NOMO-1 treated with DMSO at 0.1 percent for 48 hours (cell line): ENCODE measurements at regions not wholly inside any gene's neighbourhood (a gene's known extent, or its start where the extent isn't known, plus 50 kb on each side); places are given as distances from the start of the nearest gene placed in this dataset.

ENCODE experiments used
- DNase-seq: peaks from one replicate; lab custom pipeline; 2025; ENCODE audit not compliant: unreplicated experiment; lab: John Stamatoyannopoulos, UW

DNA sequence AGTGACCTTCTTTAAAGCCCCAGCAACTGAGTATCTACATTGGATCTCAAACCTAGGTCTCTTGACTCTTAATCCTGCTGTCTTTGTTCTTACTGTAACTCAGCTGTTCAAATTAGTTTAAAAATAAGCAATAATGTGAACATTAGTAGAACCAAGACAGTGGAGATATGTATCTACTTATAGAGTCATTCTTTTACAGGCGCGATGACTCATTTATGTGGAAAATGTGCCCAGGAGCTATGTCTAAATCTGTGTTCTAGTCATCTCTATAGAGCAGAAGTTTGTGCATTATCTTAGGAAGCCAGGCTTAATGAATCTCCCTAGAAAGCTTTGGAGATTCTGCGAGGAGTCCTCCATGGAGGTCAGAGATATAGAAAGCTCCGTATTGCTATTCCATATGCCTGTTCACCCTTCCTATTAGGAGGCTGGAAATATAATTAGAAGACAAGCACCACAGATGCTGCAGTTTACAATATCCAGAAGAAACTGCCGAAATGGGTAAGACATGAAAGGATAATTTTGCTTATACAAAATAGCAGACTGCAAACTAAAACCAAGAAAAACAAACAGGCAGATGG is 211.6 kb downstream of the TRIB2 start:
- peak; percentile 8 for DNase-seq

DNA sequence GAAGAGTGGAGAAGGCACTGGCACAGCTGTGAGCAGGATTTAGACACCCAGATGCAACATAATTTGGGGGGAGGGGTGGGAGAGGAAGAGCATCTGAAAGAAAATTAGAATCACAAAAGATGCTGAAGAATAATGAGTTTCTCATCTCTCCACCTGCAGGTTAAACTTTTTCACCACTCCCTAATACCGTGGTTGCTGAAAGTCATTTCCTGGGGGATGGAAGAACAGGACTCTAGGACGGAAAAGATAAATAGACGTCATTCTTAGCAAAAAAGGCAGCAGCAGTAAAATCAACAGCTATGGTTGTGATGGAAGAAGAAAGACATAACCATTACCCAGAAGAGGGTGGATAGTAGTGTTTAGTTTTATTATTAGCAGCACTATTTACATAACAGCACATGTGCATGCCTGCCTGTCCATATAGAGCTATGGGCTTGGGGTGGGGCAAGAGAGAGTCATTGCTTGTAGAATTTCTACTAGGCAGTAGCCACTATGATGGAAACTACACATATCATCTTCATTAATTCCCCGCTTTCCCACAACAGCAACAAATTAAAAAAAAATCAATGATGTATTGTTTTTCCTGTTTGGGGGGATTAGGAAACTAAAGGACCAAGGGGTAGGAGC is 212.2 kb downstream of the TRIB2 start:
- no peak for DNase-seq

DNA sequence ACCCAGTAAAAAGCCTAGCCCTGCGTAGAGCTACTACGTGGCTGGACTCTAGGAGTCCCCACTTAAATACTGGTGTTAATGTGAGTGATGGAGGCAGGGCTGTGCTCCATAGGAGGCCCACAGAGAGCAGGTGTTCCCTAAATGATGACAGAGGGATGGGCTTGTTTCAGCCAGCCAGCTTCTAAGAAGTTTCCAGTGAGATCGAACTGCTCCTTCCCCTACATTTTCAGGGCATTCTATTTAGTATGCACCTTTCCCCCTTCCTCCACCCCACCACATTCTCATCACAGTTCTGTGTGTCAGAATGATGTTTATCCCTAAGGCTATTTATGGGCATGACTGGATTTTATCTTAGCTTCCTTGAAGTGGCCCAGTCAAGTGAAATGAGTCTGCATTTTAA is 213.0 kb downstream of the TRIB2 start:
- DNase-seq: no peak

DNA sequence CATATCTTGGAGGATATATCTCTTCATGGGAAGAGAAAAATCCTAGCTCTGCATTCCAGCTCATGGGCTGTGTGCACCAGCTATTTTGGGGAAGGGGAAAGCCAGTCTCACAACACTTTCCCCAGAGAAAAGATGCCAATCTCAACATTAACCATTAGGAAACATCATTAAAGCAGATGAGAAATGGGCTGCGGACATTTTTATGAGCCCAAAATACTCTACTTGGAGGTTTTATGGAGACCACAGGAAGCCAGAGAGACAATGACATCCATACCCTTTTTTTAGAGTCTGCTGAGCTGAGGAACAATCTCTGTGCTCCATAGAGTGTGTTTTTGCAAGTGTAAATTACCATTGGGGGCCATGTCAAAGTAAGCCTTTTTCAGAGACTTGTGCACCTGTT is 213.7 kb downstream of the TRIB2 start:
- peak; percentile 15 for DNase-seq

DNA sequence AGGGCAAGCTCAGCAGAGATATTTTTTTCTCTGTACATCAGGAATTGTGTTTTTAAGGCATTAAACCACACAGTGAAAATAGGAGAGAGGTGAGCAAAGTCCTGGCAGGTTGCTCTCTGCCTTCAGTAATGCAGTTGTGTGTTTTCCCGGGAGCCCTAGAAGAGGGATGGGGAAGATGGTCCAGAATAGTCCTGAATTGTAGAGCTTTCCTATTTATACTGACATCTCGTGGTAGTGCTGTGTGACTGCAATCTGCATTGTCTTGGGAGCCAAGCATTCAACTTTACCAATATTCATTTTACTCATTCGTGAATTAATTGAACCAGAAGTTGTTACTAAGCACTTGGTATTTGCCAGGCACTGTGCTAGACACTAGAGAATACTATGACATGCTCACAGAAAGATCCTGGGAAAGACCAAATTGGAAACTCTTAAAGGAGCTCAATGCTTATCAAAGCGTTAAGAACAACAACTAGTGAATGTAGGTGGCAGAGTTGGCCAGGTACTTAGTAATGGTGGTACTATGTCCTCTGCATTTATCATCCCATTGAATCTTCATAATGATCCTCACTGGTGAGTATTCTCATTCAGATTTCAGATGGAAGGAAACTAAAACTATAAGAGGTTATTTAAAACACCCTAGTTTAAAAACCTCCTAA is 214.6 kb downstream of the TRIB2 start:
- DNase-seq: peak; percentile 10

DNA sequence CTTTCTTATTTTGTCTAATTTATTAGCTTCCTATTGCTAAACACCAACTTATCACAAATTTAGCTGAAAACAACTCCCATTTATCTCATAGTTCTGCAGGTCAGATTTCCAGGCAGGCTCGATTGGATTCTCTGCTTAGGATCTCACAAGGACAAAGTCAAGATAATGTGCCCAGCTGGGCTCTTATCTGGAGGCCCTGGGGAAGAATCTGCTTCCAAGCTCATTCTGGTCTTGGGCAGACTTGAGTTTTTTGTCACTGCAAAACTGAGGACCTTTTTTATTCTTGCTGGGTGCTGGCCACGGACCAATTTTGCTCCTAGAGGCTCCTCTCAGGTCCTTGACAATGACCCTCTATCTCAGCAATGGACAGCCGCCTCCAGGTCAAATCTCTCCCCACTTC is 215.5 kb downstream of the TRIB2 start:
- no peak for DNase-seq

DNA sequence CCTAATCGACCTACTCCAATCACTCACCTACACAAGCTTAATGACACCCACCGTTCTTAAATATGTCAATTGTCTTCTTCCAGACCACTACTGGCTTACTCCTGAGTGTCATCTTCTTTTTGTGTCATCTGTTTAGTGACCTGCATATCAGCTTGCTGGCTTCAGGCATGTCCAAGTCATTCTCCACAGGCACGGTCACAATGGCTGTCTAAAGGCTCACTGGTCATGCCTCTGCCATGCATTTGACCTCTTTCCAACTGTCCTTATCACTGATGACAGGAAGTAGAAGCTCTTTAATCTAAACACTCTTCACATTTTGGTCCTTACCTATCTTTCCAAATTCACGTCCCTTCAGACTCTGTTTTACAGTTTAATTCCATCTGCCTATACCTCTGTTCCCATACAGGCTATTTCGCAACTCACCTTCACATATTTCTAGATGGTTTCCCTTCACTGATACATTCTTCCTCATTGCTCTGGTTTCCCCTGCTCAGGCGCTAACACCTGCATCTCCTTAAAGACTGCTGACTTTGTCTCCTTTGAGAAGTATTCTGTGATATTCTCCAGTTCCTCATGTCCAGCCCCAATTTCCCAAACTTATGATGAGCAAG is 217.5 kb downstream of the TRIB2 start:
- no peak for DNase-seq

DNA sequence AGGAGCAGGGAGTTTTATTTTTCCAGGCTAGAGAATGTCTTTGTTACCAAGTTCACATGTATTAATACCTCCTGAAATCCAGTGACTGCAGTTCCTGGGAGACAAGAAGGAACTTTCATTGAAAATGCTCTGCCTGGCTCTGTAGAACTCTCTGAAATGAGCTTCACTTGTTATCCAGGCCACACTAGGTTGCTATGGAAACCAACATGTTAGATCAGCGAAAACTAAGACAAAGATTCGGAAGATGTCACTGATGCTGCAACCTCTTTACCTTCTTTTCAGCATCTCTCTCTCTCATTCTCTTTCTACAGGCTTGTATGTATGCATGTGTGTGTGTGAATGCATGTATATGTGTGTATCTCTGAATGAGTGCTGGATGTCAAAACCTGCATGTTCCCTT is 218.5 kb downstream of the TRIB2 start:
- DNase-seq: no peak

DNA sequence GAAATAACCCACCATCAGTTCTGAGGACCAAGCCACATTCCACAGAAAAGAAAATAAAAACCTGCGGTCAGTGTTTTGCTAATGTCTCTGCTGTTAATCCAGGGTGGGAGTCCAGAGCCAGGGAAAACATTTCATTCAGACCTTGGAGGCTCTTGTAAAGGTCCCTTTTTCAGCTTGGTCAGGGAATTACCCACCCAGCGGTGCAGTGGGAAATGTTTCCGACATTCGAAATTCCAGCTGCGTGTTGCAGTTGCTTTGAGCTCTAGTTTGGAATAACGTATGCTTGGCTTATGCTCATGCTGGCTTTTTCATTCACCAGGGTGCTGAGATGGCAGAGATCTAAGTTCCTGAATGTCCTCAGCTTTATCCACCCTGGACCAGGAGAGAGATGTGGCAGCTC is 219.1 kb downstream of the TRIB2 start:
- DNase-seq: no peak

DNA sequence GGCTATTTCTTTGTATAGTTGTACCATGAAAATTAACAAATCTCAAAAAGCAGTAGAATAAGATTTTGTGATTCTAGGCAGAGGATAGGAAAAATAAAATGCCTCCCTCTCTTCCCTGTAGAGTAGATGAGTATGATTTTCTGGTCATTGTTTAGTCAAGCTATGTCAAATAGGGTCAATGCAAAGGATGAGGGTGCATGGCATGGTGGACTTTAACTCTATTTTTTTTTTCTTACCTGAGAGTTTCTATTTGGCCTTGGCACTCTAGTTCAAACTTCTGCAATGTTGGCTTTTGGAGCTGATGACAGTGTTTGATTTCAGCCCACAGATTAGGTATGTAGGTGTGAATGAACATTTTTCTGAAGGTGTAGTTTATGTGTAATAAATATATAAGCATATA is 224.5 kb downstream of the TRIB2 start:
- DNase-seq: no peak

DNA sequence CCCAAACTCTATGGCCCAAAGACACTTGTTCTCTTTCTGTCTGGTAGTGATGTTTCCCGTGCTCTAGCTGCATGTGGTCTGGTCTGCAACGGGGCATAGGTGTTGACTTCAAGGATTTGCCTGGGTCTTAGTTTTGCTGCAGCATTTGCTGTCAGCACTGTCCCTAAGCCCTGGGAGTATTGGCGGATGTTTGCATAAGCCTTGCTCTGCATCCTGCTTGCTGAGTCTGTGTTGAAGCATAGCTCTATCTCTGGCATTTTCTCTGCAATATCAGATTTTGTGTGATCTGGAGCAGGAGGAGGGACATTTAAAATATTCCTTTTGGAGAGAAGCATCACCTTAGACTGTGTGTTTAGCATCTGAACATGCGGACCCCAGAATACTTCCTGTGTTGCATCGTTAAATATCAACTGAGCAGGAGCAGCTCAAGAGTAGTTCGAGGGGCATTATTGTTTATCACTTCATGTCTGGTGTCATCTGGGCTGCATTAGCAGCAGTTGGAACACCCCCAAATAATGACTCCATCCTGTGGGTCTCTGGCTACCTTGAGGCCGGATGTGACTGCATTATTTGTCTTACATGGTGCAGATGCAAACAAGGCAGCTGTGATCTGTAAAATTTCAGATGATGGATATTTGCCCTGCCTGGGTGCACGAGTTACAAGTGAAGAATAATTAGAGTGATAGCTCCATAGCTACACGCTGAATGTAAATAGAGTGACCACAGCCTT is 231.7 kb downstream of the TRIB2 start:
- no peak for DNase-seq

DNA sequence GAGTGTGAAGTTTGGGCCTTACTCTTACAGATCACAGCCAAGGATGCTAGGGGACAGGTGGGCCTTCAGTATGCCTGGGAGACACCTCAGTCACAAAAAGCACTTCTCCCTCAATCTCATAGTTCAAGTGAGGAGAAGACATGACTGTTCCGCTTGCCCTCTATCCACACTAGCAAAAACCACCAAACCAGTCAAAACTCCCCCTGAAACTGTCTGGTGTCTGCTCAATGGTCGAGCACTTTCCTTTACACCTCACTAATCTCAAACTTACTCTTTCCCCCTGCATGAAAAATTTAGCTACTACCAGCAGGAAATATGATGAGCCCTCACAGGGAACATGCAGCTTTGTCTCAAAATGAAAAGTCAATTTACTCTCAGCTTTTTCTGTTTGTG is 232.2 kb downstream of the TRIB2 start:
- no peak for DNase-seq

DNA sequence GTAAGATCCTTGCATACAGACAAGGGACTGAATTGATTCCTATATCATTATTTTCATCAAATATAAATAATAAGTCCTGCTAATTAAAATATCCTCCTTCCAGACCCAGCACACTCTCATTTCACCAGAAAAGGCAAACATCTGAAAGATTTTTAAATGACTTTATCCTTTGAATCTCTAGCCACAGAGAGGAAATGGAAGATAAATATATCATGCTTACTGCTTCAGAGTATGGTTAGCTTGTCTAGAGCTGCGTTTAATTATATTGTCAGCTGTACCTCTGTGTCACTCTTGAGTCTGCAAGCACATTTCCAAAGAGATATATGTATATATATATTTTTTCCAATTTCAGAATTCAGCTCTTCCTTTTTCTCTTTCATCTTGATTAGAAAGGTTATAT is 232.7 kb downstream of the TRIB2 start:
- DNase-seq: no peak

DNA sequence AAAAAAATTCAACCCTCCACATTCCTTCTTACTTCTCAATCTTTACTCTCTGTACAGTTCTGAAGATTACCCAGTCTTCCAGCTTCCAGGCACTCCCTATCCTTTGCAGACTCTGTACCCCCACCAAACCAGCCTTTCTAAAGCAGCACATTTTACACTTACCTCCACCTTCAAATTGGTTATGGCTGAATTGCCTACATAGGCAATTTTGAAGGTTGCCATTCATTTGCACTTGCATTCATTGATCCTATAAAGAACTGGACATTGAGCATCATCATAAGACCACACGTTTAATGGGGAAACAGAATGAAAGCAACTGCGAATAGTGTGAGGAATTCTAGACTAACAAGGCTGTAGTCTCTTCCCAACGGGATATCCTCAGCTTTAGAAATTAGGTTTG is 233.4 kb downstream of the TRIB2 start:
- no peak for DNase-seq

DNA sequence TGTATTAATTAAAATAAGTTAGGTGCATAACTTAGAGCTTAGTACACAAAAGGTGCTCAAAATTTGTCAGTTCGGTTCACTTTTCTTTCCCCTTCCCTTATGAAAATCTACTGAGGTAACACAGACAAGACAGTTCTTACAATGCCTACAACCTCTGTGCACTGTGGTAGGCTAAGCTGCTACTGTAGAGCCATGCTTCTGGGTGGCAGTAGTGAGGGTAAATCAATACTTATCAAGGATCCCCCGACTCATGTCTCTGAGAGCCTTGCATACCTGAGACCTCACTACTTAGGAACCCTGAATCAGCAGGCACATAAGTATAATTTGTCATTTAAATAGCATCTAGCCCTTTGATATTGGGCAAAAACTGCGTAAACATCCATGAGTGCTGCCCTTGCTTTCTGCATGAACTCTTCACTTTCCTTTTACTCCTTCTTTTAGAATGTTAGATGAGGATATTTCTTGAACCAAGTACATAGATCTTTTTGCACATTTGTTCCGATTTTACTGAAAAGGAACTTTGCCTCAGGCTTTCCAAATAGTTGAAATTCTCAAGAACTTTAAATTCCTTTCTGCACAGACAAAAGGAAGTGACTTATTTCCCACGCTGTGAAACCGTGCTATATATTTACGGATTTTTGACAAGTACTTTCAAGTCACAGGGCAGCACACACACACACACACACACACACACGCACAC is 234.4 kb downstream of the TRIB2 start:
- peak; percentile 4 for DNase-seq

DNA sequence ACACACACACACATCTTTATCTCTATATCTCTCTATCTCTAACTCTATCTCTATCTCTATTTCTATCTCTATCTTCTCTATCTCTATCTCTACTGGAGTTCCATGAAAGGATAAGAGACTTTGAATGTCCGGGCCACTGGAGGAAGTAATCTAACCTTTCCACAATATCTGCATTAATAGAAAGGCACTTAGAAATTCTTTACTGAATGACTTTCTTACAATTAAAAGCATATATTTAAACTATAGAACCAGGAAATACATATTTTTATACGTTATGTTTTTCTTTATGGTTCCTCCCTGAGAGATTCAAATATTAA is 234.9 kb downstream of the TRIB2 start:
- DNase-seq: no peak

DNA sequence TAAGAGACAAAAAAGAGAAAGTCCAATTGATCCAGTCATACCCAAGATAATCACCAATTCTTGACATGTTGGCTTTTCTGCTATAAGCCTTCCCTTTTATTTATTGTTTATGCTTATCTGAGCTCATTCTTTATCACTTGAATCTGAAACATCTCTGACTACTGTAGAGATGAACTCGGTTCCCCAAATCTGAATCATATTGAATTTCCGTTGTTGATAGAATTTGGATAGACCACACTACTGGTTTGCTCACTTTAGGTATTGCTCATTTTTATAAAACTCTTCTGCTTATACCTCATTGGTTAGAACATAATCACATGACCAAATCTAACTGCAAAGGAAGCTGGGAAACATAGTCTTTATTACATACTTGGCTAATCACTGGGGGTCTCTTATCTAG is 236.9 kb downstream of the TRIB2 start:
- DNase-seq: no peak

DNA sequence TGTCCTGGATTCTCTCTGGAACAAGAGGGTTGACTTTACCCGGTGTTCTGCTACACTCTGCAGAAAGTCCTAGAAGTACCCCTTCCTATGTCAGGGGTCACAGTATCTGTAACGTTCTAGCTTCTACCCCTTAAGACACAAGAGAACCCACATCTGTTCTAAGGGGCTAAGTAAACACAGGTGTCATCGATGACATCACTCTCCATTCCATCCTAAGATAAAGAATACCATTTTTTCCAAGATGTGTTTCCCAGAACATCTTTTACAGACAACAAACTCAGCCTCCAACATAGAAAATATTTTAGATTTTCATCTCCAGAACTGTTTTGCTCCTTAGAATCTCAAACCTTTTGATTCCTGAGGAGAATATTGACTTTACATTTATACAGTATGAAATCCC is 239.1 kb downstream of the TRIB2 start:
- DNase-seq: no peak

DNA sequence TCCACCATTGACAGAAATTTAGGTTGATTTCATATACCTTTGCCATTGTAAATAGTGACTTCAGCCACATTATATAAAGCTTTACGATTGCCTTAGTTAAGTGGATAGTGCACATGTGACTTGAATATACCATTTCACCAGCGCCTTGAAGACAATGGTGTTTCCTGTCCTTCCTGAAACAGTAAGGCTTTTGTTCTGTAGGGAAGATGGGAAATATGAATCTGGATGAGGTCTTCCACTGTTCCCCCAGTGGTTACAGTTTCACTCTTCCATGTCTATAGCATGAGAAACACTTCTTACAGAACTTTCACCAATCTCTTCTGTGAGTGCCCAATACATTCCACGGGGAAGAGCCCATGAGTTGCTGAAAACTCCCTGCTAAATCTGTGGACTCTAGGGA is 240.5 kb downstream of the TRIB2 start:
- no peak for DNase-seq

DNA sequence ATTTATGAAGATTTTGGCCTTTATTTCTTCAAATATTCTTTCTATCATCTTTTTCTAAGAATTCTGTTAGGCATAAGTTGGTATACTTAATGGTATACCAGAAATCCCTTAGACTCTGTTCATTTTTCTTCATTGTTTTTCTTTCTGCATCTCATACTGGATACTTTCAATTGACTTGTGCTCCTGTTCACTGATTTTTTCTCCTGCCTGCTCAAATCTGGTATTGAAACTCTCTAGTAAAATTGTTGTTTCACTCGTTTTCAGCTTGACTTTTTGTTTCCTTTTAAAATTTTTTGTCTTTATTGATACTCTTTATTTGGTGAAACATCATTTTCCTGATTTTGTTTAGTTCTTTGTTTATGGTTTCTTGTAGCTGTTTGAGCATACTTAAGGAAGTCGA is 243.2 kb downstream of the TRIB2 start:
- DNase-seq: no peak

DNA sequence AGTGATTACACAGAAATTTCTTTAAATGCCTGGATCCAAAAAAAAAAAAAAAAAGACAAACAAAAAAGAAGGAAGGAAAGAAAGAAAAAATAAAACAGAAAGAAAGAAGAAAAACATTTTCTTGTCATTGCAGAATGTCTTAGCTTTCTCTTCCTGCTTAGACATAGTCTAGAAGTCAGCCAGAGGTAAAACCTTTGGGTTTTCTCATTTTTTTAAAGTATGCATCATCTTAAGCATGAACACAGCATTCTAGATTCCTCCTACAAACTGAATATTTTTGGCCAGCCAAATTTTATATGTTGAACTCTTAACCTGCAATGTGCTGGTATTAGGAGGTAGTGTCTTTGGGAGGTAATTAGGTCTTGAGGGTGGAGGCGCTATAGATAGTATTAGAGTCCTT is 243.9 kb downstream of the TRIB2 start:
- no peak for DNase-seq
